Stimulated activated CD8-positive, alpha-beta memory T cell treated with anti-CD3 and anti-CD28 coated beads, Interleukin-15, amount 100 ng/mL, for 48 hours (primary cell): ENCODE measurements at regions not wholly inside any gene's neighbourhood (a gene's known extent, or its start where the extent isn't known, plus 50 kb on each side); places are given as distances from the start of the nearest gene placed in this dataset.

Experiments used
- DNase-seq, 2 donors: peaks; one replicate each; pipeline ENCODE4 v3.0.0-alpha.2; 2020; ENCODE audit warnings: low read depth in 2 of 2

GRCh38 chr11:116413301-116414242 lies 359.2 kb downstream of the BUD13 start:
- no peak for DNase-seq

- no peak for DNase-seq
These were observed 360.5 kb downstream of the BUD13 start for GRCh38 chr11:116412118-116412889.

- DNase-seq, result no peak
These were observed 363.5 kb downstream of the BUD13 start for GRCh38 chr11:116409238-116409637.

- no peak for DNase-seq
These were observed 366.7 kb downstream of the BUD13 start for GRCh38 chr11:116406042-116406441.

- no peak for DNase-seq
These were observed 368.4 kb downstream of the BUD13 start for GRCh38 chr11:116404462-116404798.

GRCh38 chr11:116403794-116404461 lies 368.9 kb downstream of the BUD13 start:
- DNase-seq, result no peak

- DNase-seq, result no peak
These were observed 372.7 kb downstream of the BUD13 start for GRCh38 chr11:116400081-116400480.

- DNase-seq, result no peak
These were observed 375.1 kb downstream of the BUD13 start for GRCh38 chr11:116397602-116398084.

GRCh38 chr11:116396331-116396730 lies 376.5 kb downstream of the BUD13 start:
- DNase-seq, result no peak

- no peak for DNase-seq
These were observed 378.8 kb downstream of the BUD13 start for GRCh38 chr11:116394022-116394421.

- no peak for DNase-seq
These were observed 381.8 kb downstream of the BUD13 start for GRCh38 chr11:116390963-116391362.

- DNase-seq, result no peak
These were observed 384.6 kb downstream of the BUD13 start for GRCh38 chr11:116388146-116388545.

GRCh38 chr11:116387641-116388040 lies 385.1 kb downstream of the BUD13 start:
- no peak for DNase-seq

- DNase-seq, result no peak
These were observed 386.6 kb downstream of the BUD13 start for GRCh38 chr11:116386118-116386699.

GRCh38 chr11:116384876-116385275 lies 387.9 kb downstream of the BUD13 start:
- DNase-seq, result no peak

GRCh38 chr11:116384407-116384806 lies 388.4 kb downstream of the BUD13 start:
- no peak for DNase-seq

GRCh38 chr11:116379185-116379828 lies 393.5 kb downstream of the BUD13 start:
- no peak for DNase-seq

GRCh38 chr11:116376547-116376946 lies 396.2 kb downstream of the BUD13 start:
- no peak for DNase-seq

GRCh38 chr11:116376054-116376453 lies 396.7 kb downstream of the BUD13 start:
- DNase-seq, result no peak

GRCh38 chr11:116375221-116375620 lies 397.6 kb downstream of the BUD13 start:
- no peak for DNase-seq

GRCh38 chr11:116374085-116374484 lies 398.7 kb downstream of the BUD13 start:
- DNase-seq, result no peak
